Sigmoid colon (tissue), 6 donors: ENCODE measurements at regions not wholly inside any gene's neighbourhood (a gene's known extent, or its start where the extent isn't known, plus 50 kb on each side); places are given as distances from the start of the nearest gene placed in this dataset.
"Not testable (repeated sequence)": the region's sequence is repeated elsewhere in the genome, so short reads cannot be mapped to it uniquely, and the experiment has no call there.

Experiments
- DNase-seq: peaks from one replicate; pipeline ENCODE4 v3.0.0-alpha.2; 2019
- H3K27ac ChIP-seq, 4 donors: fragments of 200-600 bp; sonication (generic); one replicate each; pipeline ENCODE4 v1.5.1; 2016 to 2019; ENCODE audit warnings: mild to moderate bottlenecking in 1 of 4
- H3K27me3 ChIP-seq, 3 donors: fragments of 200-600 bp; sonication (generic); one replicate each; pipeline ENCODE4 v1.5.1; 2019; ENCODE audit warnings: mild to moderate bottlenecking in 1 of 3
- H3K36me3 ChIP-seq, 4 donors: fragments of 200-600 bp; sonication (generic); one replicate each; pipeline ENCODE4 v1.5.1; 2016 to 2019
- H3K4me1 ChIP-seq, 4 donors: fragments of 200-600 bp; sonication (generic); one replicate each; pipeline ENCODE4 v1.5.1; 2017 to 2019
- H3K4me3 ChIP-seq, 4 donors: fragments of 200-600 bp; sonication (generic); one replicate each; pipeline ENCODE4 v1.5.1; 2017 to 2019; ENCODE audit warnings: mild to moderate bottlenecking in 2 of 4, moderate library complexity in 1 of 4
- H3K9me3 ChIP-seq, 4 donors: fragments of 200-600 bp in 3 of 4; sonication (generic) in 3 of 4; one replicate each; pipeline versions ENCODE4 v1.5.1 to v1.6.1; 2013 to 2019
- CTCF ChIP-seq, 4 experiments: fragments of 450-650 bp in 3 of 4; fragments of 200-600 bp in 1 of 4; IDR thresholded peaks; one replicate each; pipeline ENCODE4 v1.5.1; 2016 to 2019; ENCODE audit warnings: antibody characterized with exemption in 4 of 4, mild to moderate bottlenecking in 3 of 4, moderate library complexity in 2 of 4
- EP300 ChIP-seq, 4 donors: sonication (generic); formaldehyde crosslinking; IDR thresholded peaks; one replicate each; pipeline ENCODE4 v1.6.1; 2017; ENCODE audit warnings: antibody characterized with exemption in 4 of 4
- POLR2A ChIP-seq, 2 donors: fragments of 450-650 bp; IDR thresholded peaks; one replicate each; pipeline ENCODE4 v1.6.1; 2016; ENCODE audit warnings: antibody characterized with exemption in 2 of 2, mild to moderate bottlenecking in 2 of 2, moderate library complexity in 2 of 2
- POLR2AphosphoS5 ChIP-seq, 4 donors: sonication (generic); formaldehyde crosslinking; IDR thresholded peaks; one replicate each; pipeline ENCODE4 v1.6.1; 2017; ENCODE audit warnings: antibody characterized with exemption in 4 of 4
- WGBS, 2 donors: extraction: QIAGEN DNeasy Blood & Tissue Kit; methylation state at CpG; one replicate each; pipeline ENCODE4 v1.1.7; 2013; 5-methylcytosine and 5-hydroxymethylcytosine counted together
- intact Hi-C: fragments of 100-400 bp; cut with DNase I; formaldehyde crosslinking; loops from one replicate; pipeline ENCODE4 v1.15.1; 2023
- donor health status: healthy with polysubstance abuse.
- donor health status: healthy.

- H3K36me3 ChIP-seq = no peaks in the 10 kb centered on the region
- TF ChIP-seq EP300 (IDR thresholded peaks at IDR 0.05) (no peak), POLR2AphosphoS5 (IDR thresholded peaks at IDR 0.05) (no peak), POLR2A (IDR thresholded peaks at IDR 0.05) (no peak), CTCF (IDR thresholded peaks at IDR 0.05) (no peak)
- intact Hi-C loops = no loop called here
- no peak overlapping the region for H3K27ac ChIP-seq
- H3K9me3 ChIP-seq = no peaks in the 10 kb centered on the region
- H3K4me1 ChIP-seq = no peaks in the 10 kb centered on the region
- 92 to 94% methylated on average over 1 of the region's 1 CpG for WGBS, 2 donors
- DNase-seq = no peak
- no peaks in the 10 kb centered on the region for H3K27me3 ChIP-seq
- H3K4me3 ChIP-seq = no peak overlapping the region
Observed at GRCh38 chr20:6341491-6341890, 218.7 kb upstream of the FERMT1 start.

- DNase-seq = no peak
- H3K27me3 ChIP-seq = no peaks in the 10 kb centered on the region
- H3K27ac ChIP-seq = no peak overlapping the region
- H3K36me3 ChIP-seq = no peaks in the 10 kb centered on the region
- no peaks in the 10 kb centered on the region for H3K9me3 ChIP-seq
- no peaks in the 10 kb centered on the region for H3K4me1 ChIP-seq
- H3K4me3 ChIP-seq = no peak overlapping the region
- 88 to 90% methylated on average over 1 of the region's 1 CpG for WGBS, 2 donors
- intact Hi-C loops = no loop called here
- TF ChIP-seq EP300 (IDR thresholded peaks at IDR 0.05) (no peak), POLR2AphosphoS5 (IDR thresholded peaks at IDR 0.05) (no peak), CTCF (IDR thresholded peaks at IDR 0.05) (no peak), POLR2A (IDR thresholded peaks at IDR 0.05) (no peak)
Observed at GRCh38 chr20:6339176-6339575, 216.3 kb upstream of the FERMT1 start.

GRCh38 chr20:6333110-6333509, 210.3 kb upstream of the FERMT1 start:
- no peak overlapping the region for H3K4me3 ChIP-seq
- WGBS, 2 donors = 61 to 78% methylated on average over 5 of the region's 5 CpGs
- H3K4me1 ChIP-seq = no peaks in the 10 kb centered on the region
- no peaks in the 10 kb centered on the region for H3K27me3 ChIP-seq
- intact Hi-C loops = no loop called here
- no peaks in the 10 kb centered on the region for H3K36me3 ChIP-seq
- DNase-seq = no peak
- TF ChIP-seq CTCF (IDR thresholded peaks at IDR 0.05) (no peak), POLR2A (IDR thresholded peaks at IDR 0.05) (no peak), EP300 (IDR thresholded peaks at IDR 0.05) (no peak), POLR2AphosphoS5 (IDR thresholded peaks at IDR 0.05) (no peak)
- no peak overlapping the region for H3K27ac ChIP-seq
- peaks cover 0 to 2% (median 0%) of the 10 kb centered on the region in 4 donors for H3K9me3 ChIP-seq

GRCh38 chr20:6321235-6321634, 198.4 kb upstream of the FERMT1 start:
- H3K4me1 ChIP-seq, intact Hi-C loops, DNase-seq, H3K27me3 ChIP-seq, H3K36me3 ChIP-seq, H3K27ac ChIP-seq, H3K4me3 ChIP-seq, H3K9me3 ChIP-seq: not testable (repeated sequence)
- 53 to 64% methylated on average over 11 to 14 of the region's 20 CpGs for WGBS, 2 donors

- TF ChIP-seq CTCF (IDR thresholded peaks at IDR 0.05) (no peak), POLR2AphosphoS5 (IDR thresholded peaks at IDR 0.05) (no peak), EP300 (IDR thresholded peaks at IDR 0.05) (no peak), POLR2A (IDR thresholded peaks at IDR 0.05) (no peak)
- peaks cover 0 to 9% (median 2%) of the 10 kb centered on the region in 4 donors for H3K9me3 ChIP-seq
- H3K27me3 ChIP-seq = no peaks in the 10 kb centered on the region
- WGBS, 2 donors = 84 to 89% methylated on average over 4 of the region's 4 CpGs
- no peaks in the 10 kb centered on the region for H3K4me1 ChIP-seq
- no peak overlapping the region for H3K27ac ChIP-seq
- DNase-seq = no peak
- no peak overlapping the region for H3K4me3 ChIP-seq
- no peaks in the 10 kb centered on the region for H3K36me3 ChIP-seq
- intact Hi-C loops = no loop called here
Observed at GRCh38 chr20:6311841-6312655, 189.2 kb upstream of the FERMT1 start.
